Kidney epithelial cell (primary cell): ENCODE measurements at regions not wholly inside any gene's neighbourhood (a gene's known extent, or its start where the extent isn't known, plus 50 kb on each side); places are given as distances from the start of the nearest gene placed in this dataset.

Experiments
- DNase-seq: peaks from one replicate; pipeline ENCODE4 v3.0.0-alpha.2; 2010; ENCODE audit warnings: low read depth
- H3K27me3 ChIP-seq: 2 replicates; pipeline ENCODE4 v1.6.0; 2011; ENCODE audit warnings: low read length; ENCODE audit not compliant: control insufficient read depth, insufficient read depth
- H3K36me3 ChIP-seq: 2 replicates; pipeline ENCODE4 v1.5.1; 2011; ENCODE audit warnings: low read length; ENCODE audit not compliant: control insufficient read depth, insufficient read depth
- H3K4me3 ChIP-seq: 2 replicates; pipeline ENCODE4 v1.5.1; 2011; ENCODE audit warnings: low read depth, mild to moderate bottlenecking, control low read depth, low read length
- CTCF ChIP-seq: IDR thresholded peaks from 2 replicates; pipeline ENCODE4 v1.5.1; 2011; ENCODE audit warnings: mild to moderate bottlenecking, moderate library complexity, low read length, control low read depth, inconsistent platforms; ENCODE audit not compliant: insufficient read depth, poor library complexity, severe bottlenecking

- no peak for TF ChIP-seq CTCF
- DNase-seq = no peak
- H3K27me3 ChIP-seq = no peaks in the 10 kb centered on the region
- H3K4me3 ChIP-seq = no peak overlapping the region
- no peaks in the 10 kb centered on the region for H3K36me3 ChIP-seq
These were observed 50.0 kb upstream of the PTPN1 start for GRCh38 chr20:50460115-50460607.
